Suppressor macrophage treated with lipopolysaccharide for 1 hour (primary cell): ENCODE measurements at regions not wholly inside any gene's neighbourhood (a gene's known extent, or its start where the extent isn't known, plus 50 kb on each side); places are given as distances from the start of the nearest gene placed in this dataset.

Experiments used
- DNase-seq, 3 donors: peaks; one replicate each; pipeline ENCODE4 v3.0.0-alpha.2; 2020 to 2022

DNA sequence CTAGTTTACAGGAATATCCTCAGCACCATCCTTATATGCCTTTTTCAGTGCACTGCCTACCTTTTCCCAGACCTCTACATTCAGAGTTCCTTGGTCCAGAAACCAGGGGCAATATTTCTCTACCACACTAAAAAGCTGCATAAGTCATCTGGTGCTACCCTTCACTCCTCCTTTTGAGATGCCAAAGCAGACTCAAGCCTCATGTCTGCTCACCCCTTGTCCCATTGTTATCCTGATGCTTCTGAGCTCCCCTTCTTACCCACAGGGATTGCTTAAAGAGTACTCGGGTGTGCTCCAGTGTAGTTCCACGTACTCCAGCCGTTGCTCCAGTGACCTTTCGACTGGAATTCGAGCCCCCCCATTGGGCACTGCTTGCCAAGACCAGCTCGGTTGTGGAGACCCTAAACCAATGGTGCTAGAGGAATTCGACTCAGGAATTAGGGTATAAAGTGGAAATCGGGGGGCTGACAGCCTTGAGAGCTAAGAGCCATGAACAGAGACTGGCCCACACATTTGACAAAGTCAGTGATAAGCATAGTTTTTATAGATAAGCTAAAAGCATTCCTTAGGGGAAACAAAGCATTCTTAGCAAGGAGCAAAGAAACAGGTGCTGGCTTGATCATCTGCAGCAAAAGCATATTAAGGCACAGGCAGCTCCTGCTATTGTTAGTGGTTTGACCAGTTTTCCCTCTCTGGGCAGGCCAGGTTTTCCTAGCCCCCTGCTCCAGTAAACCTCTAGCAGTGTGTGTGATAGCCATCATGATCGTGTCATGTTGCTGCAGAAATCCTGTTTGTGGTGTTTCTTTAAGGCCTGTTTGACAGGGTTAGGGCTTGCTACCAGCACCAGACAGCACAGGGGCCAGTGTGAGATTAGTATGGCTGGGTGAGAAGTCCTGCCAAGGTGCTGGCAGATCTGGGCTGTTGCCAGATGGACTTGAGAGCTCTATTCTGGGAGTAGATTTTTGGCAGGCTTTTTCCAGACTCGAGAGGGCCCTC is 57.5 kb upstream of the WDR1 start:
- DNase-seq: no peak

DNA sequence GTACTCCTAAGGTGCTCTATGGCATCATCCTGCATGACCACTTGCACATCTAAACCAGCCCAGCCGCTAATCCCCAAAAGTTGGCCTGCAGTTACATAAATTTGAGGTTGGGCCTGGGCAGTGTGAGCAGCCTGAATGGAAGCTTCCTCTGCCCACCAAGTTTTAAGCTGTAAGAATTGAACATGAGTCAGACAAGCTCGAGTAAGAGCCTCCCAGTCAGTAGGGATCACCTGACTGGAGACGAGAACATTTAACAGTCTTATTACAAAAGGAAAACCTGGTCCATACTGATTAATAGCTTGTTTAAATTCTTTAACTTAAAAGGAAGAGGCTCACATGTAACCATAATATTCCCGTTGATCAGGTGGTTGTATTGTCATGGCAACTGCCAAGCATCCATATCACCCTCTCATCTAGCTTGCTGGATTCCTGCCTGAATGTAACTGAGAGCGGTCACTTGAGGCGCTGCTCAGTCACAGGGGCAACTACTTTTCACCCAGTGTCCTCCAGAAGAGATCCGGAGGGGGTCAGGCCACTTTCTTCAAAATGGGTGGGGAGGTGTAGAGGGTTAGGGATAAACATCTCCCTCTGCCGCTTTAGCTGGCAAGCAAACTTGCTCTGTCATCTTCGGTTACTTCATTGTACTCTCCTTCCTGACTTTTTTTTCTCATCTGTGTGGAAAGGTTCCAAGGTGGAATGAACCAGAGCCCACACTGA is 56.6 kb upstream of the WDR1 start:
- DNase-seq: peak in 1 of 3 donors; percentile 42

DNA sequence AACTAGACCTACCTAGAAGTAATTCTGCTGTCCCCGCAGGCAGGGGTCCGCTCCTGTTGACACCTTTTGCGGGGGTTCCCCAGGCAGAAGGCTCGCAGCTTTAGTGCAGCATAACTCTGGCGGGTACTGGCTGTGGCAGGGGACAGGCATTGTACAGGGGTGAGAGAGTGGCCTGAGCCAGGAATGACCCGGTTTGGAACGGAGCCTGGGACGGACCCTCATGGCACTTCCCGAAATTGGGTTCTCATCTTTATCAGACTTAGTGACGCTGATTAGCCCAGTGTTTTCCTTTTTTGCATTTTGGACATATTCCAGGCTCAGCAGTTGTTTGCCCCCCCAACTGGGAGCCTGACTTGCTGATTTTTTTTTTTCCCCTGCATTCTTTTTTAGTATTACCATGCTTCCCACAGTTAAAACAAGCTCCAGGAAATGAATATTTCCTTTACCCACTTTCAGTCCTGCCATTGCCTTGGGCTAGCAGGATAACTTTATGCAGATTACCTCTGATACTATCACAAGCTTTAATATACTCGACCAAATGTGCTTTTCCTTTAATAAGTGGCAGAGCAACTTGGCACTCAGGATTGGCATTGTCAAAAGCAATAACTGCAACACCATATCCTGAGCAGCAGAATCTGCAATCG is 55.8 kb upstream of the WDR1 start:
- DNase-seq: no peak

DNA sequence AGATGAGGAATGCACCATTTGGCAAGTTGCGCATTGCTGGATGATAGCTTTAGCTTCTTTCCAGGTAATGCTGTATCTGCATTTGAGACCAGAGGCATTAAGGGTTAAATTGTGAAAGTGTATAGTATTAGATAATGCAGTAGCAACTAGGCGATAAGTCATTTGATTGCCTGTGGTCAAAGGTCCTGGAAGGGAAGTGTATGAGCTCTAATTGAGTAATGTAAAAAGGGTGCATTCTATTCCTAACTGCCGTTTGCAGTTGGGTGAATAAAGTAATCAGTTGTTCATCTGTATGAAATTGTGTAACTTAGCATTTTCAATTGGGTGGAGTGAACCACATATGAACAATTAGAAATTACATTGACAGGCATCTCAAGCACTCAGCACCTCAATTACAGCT is 54.5 kb upstream of the WDR1 start:
- peak in 1 of 3 donors; percentile 17 for DNase-seq

DNA sequence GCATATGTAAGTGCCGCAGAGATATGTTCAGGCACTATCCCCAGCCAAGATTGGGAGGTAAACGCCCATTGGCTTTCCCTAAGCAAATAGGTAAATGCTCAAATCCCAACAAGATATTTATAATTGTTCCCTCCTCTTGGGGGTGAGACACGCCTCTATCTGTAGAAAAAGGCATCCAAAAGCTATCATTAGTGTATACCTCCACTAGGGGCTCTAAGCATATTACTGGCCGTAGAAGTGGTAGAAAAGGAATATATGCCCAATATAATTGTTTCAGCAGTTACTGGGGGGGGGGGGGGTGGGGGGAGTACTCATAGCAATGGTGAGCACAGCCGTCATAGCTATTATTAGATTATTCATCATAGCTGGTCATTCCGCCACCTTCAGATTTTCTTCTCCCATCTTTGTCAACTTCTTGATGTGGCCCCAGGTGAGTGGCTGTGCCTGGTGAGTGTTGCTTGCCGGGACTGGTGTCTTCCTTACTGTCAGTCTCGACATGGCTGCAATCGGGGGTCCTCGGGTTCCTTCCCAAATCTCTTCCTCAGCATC is 53.3 kb upstream of the WDR1 start:
- DNase-seq: no peak

DNA sequence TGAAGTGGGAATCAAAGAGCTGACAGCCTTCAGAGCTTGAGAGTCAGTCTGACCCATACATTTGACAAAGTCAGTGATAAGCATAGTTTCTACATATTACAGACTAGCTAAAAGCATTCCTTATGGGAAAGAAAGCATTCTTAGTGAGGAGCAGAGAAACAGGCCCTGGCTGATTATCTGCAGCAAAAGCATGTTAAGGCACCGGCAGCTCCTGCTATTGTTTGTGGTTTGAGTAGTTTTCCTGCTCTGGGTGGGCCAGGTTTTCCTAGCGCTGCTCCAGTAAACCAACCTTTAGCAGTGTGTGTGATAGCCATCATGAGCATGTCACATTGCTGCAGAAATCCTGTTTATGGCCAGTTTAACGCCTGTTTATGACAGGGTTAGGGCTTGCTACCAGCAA is 51.6 kb upstream of the WDR1 start:
- no peak for DNase-seq

DNA sequence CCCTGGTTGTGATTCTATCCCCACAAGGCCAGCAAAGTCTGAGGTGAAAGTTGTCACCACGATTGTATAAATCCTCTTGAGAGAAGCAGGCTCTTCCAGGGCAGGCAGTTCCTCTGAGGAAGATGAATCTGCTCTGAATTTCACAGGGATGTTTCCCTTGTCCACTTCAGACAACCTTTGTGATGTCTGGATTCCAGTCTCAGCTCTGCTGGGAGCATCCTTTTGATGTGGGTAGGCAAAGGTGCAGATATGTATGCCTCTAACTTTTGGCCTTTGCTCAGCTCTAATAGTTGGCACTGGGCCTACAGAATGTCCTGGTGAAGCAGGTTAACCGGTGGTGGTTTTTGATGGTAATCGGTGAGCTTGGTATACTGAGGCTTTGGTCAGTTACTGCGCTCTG is 50.6 kb upstream of the WDR1 start:
- DNase-seq: no peak
